ENCODE measurements at regions not wholly inside any gene's neighbourhood (a gene's known extent, or its start where the extent isn't known, plus 50 kb on each side); places are given as distances from the start of the nearest gene placed in this dataset. TPM values are rescaled to one million over a fixed set of nuclear protein-coding genes. Genes with fewer than 3 reads are reported as not detected.

DNA sequence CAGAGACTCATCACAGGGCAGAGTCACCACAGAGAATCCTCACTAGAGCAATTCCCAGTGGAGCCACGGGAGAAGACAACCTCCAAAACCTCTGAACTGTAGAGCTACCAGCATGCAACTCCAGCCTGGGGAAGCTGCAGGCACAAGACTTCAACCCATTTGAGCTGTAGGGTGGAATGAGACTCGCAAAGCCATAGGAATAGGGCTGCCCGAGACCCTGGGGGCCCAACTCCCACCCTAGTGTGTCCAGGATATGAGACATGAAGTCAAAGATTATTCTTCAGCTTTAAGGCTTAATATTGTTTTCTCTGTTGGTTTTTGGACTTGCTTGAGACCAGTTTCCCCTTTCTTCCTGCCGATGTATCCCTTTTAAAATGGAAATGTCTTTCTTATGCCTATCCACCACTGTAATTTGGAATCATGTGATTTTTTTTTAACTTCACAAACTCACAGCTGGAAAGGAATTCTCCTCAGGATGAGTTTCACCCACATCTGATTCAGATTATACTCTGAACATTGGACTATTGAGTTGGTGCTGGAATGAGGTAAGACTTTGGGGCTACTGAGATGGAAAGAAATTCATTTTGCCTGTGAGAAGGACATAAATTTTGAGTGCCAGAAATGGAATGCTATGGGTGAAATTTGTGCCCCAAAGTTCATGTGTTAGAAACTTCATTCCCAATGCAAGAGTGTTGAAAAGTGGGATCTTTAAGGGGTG is 59.6 kb upstream of the ST6GALNAC5 start:
- FAIRE-seq = no peak
- H3K9me1 ChIP-seq (replicated peaks; ENCODE audit: control insufficient read depth, extremely low read depth, insufficient read depth, low read length) = no peaks in the 10 kb centered on the region
- intact Hi-C loops (cut with micrococcal nuclease) = no loop called here
- H3K9ac ChIP-seq (replicated peaks; ENCODE audit: extremely low read depth, insufficient read depth, low read length) = no peak overlapping the region
- H3K9me3 ChIP-seq (replicated peaks; ENCODE audit: control insufficient read depth, insufficient read depth, low read length) = no peaks in the 10 kb centered on the region
- H3K36me3 ChIP-seq (ENCODE audit: control insufficient read depth in 2 of 2, extremely low read depth in 1 of 2, insufficient read depth in 2 of 2, low read length in 2 of 2) = no peaks in the 10 kb centered on the region
- dilution Hi-C loops (cut with MboI; ENCODE audit: extremely low pct_ligation_motif_present, low sequenced_read_pairs) = no loop called here
- H4K20me1 ChIP-seq (replicated peaks; ENCODE audit: control insufficient read depth, extremely low read depth, insufficient read depth, low read length) = no peaks in the 10 kb centered on the region
- no peak overlapping the region for H3K27ac ChIP-seq (ENCODE audit: insufficient read depth, low read depth, low read length)
- TF ChIP-seq, protein P1, sequence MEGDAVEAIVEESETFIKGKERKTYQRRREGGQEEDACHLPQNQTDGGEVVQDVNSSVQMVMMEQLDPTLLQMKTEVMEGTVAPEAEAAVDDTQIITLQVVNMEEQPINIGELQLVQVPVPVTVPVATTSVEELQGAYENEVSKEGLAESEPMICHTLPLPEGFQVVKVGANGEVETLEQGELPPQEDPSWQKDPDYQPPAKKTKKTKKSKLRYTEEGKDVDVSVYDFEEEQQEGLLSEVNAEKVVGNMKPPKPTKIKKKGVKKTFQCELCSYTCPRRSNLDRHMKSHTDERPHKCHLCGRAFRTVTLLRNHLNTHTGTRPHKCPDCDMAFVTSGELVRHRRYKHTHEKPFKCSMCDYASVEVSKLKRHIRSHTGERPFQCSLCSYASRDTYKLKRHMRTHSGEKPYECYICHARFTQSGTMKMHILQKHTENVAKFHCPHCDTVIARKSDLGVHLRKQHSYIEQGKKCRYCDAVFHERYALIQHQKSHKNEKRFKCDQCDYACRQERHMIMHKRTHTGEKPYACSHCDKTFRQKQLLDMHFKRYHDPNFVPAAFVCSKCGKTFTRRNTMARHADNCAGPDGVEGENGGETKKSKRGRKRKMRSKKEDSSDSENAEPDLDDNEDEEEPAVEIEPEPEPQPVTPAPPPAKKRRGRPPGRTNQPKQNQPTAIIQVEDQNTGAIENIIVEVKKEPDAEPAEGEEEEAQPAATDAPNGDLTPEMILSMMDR (IDR thresholded peaks at IDR 0.05; ENCODE audit: extremely low read depth in 1 of 2, insufficient read depth in 1 of 2, low read depth in 1 of 2, low read length in 2 of 2) = no peak
- TF ChIP-seq MYC (IDR thresholded peaks at IDR 0.05; ENCODE audit: low read depth, low read length) (no peak), EZH2 (IDR thresholded peaks at IDR 0.05; ENCODE audit: borderline replicate concordance, low read depth, low read length, severe bottlenecking) (no peak), FOS (IDR thresholded peaks at IDR 0.05; ENCODE audit: borderline replicate concordance, insufficient read depth, low read length) (no peak), POLR2A (IDR thresholded peaks at IDR 0.05; ENCODE audit: low read depth, low read length) (no peak), POLR2AphosphoS5 (IDR thresholded peaks at IDR 0.05; ENCODE audit: insufficient read depth, low read depth, low read length) (no peak)
- TF ChIP-seq, protein P2, sequence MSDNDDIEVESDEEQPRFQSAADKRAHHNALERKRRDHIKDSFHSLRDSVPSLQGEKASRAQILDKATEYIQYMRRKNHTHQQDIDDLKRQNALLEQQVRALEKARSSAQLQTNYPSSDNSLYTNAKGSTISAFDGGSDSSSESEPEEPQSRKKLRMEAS (IDR thresholded peaks at IDR 0.05; ENCODE audit: insufficient read depth, insufficient read length) = no peak
- no peak overlapping the region for H2AFZ ChIP-seq (ENCODE audit: low read depth, low read length)
- no peak overlapping the region for H3K4me2 ChIP-seq (ENCODE audit: insufficient read depth, low read length)
- no TSS peak for BruUV-seq (replicated peaks)
- CTCF ChIA-PET = interaction anchor here (1.1 kb wide), 1 partner anchor 12 kb away, joined by 3 read pairs; no protein-coding TSS in a partner anchor
- no peak for DNase-seq (ENCODE audit: low read depth, low spot score)
- peaks cover 2 to 4% of the 10 kb centered on the region in 2 experiments for H3K27me3 ChIP-seq (ENCODE audit: control insufficient read depth in 2 of 2, insufficient read depth in 2 of 2, low read length in 2 of 2)
- POLR2A ChIA-PET = no interaction called here
- H3K4me3 ChIP-seq (replicated peaks in 1 of 3; ENCODE audit: insufficient read depth in 1 of 3, low read depth in 1 of 3, low read length in 3 of 3) = no peak overlapping the region
- no peaks in the 10 kb centered on the region for H3K4me1 ChIP-seq (ENCODE audit: control insufficient read depth, extremely low read depth, insufficient read depth, low read length)
- no peaks in the 10 kb centered on the region for H3K79me2 ChIP-seq (ENCODE audit: control insufficient read depth, insufficient read depth, low read length)

Small RNA genes in the stretch of these regions (small RNA-seq; reads per million reads assigned to genes)
- not detected for gene RNU6-161P (ENCODE audit: insufficient read depth, insufficient read length, low read depth, low replicate concordance)
